ENCODE measurements at regions not wholly inside any gene's neighbourhood (a gene's known extent, or its start where the extent isn't known, plus 50 kb on each side); places are given as distances from the start of the nearest gene placed in this dataset.
"Not testable (repeated sequence)": the region's sequence is repeated elsewhere in the genome, so short reads cannot be mapped to it uniquely, and the experiment has no call there.

DNA sequence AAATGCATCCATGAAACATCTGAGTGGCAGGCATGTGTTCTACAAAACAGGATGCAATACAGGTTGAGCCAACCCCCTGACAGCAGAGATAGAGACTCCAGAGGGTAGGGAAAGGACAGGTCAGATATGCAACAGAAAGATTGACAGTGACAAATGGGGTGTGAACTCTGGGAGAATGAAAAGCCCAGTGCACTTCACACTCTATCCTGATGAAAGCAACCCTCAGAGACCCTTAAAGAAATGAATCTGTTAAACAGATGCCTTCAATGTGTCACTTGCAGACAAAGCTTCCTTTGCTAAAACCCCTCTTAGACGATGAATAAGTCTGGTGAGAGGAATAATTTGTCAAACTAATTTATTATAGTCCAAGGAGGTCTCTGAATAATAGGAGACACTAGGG, 89.9 kb downstream of the RFPL4B start:
- in situ Hi-C loops (cut with MboI; ENCODE audit: low pct_unique_long_range_greater_than_20kb, low sequenced_read_pairs, unreplicated experiment) = no loop called here
- no peak for DNase-seq (ENCODE audit: low spot score)
- no peak for TF ChIP-seq CTCF (IDR thresholded peaks at IDR 0.05; ENCODE audit: extremely low read depth, insufficient read depth, missing control alignments)

DNA sequence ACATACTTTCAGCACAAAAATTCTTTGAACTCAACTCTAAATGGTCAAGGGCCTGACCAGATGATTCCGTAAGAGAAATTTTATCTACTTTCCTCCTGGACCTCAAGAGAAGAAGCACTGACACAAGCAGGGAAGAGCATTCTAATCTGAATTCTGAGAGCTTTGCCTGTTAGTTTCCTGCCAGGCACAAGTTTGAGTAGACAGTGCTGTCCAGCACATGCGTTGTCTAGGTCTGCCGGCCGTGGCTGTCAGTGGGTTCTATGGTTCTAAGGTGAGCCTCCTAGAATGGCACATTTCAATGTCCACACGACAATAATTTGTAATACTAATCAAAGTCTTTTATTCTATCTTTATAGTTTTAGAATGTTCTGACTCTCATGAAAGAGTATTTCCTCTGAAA, 91.9 kb downstream of the RFPL4B start:
- no peak for TF ChIP-seq CTCF (IDR thresholded peaks at IDR 0.05; ENCODE audit: extremely low read depth, insufficient read depth, missing control alignments)
- DNase-seq (ENCODE audit: low spot score) = no peak
- in situ Hi-C loops (cut with MboI; ENCODE audit: low pct_unique_long_range_greater_than_20kb, low sequenced_read_pairs, unreplicated experiment) = no loop called here

GRCh38 chr6:112439432-112439831, 92.3 kb downstream of the RFPL4B start:
- TF ChIP-seq CTCF (IDR thresholded peaks at IDR 0.05; ENCODE audit: extremely low read depth, insufficient read depth, missing control alignments) = no peak
- DNase-seq (ENCODE audit: low spot score) = no peak
- in situ Hi-C loops (cut with MboI; ENCODE audit: low pct_unique_long_range_greater_than_20kb, low sequenced_read_pairs, unreplicated experiment) = no loop called here

DNA sequence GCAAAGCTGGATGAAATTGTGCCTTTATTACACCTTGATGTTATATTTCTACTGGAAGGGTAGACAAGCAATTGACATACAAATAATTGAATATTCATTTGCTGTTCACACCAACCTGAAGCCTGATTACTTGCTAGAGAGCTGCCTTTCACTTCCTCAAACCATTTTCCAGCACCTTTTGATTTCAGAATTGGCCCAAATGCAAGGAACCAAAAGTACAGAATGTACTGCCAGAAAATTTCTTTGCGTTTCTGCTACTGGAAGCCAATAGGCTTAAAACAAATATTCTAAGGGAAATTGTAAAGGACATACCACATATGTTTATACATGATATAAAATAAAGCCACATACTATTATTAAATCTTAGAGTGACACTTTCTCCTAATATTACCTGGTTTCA, 94.5 kb downstream of the RFPL4B start:
- no peak for DNase-seq (ENCODE audit: low spot score)
- in situ Hi-C loops (cut with MboI; ENCODE audit: low pct_unique_long_range_greater_than_20kb, low sequenced_read_pairs, unreplicated experiment) = no loop called here
- no peak for TF ChIP-seq CTCF (IDR thresholded peaks at IDR 0.05; ENCODE audit: extremely low read depth, insufficient read depth, missing control alignments)

DNA sequence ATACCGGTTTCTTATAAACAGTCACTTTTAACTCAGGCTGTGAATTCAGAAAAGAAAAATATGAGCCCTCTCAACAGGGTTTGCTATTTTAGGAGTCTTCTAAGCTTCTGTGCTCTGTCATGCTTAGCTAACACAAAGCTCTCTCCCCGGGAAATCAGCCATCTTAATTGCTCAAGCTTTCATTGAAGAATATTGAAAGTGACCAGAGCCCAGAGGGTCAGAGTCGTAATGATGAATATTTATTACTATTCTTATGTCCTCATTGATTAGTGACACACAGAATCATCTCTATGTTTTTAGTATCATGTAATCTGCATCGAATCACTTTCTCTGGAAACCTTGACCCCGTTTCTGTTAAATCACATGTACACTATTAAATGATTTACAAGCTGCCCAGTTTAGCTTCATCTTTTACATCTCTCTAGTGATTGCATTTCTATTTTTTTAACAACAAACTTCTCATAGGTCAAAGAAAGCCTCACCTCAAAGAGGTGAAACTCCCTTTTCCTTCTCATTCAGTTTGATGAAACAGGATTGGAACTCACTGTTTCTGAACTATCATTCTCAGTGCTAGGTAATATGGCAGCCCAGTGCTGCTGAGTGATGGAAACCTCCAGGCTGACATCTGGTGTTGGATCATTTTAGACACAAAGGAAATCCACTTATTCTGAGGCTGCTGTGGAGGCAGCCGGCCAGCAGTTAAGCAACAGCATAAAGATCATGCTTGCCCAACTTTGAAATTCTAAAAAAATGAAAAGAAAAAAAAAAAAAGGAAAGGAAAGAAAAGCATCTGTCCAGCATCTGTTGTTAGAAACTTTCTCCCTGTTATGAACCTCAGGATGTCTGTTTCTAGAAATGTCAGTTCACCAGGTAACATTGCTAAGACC, 96.3 kb downstream of the RFPL4B start:
- no peak for DNase-seq (ENCODE audit: low spot score)
- no peak for TF ChIP-seq CTCF (IDR thresholded peaks at IDR 0.05; ENCODE audit: extremely low read depth, insufficient read depth, missing control alignments)
- in situ Hi-C loops (cut with MboI; ENCODE audit: low pct_unique_long_range_greater_than_20kb, low sequenced_read_pairs, unreplicated experiment) = no loop called here

- in situ Hi-C loops (cut with MboI; ENCODE audit: low pct_unique_long_range_greater_than_20kb, low sequenced_read_pairs, unreplicated experiment); DNase-seq (ENCODE audit: low spot score): not testable (repeated sequence)
These were observed 101.7 kb downstream of the RFPL4B start for GRCh38 chr6:112448786-112449185.

DNA sequence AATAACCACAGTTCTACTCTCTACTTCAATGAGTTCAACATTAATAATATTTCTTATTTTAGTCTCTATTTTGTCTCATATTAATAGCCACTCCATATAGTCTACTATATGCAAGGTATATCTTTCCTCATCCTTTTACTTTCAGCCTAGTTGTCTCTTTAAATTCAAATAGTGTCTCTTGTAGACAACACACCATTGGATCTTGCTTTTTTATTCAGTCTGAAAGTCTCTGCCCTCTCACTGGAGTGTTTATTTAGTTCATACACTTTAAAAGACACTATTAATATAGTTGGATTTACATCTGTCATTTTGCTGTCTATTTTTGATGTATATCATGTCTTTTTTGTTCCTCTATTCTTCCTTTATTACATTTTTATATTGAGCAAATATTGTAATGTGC, 103.5 kb downstream of the RFPL4B start:
- in situ Hi-C loops (cut with MboI; ENCODE audit: low pct_unique_long_range_greater_than_20kb, low sequenced_read_pairs, unreplicated experiment) = no loop called here
- no peak for TF ChIP-seq CTCF (IDR thresholded peaks at IDR 0.05; ENCODE audit: extremely low read depth, insufficient read depth, missing control alignments)
- DNase-seq (ENCODE audit: low spot score) = no peak
